CD4-positive, alpha-beta T cell treated with Interleukin-15 for 1 hour (primary cell): ENCODE measurements at regions not wholly inside any gene's neighbourhood (a gene's known extent, or its start where the extent isn't known, plus 50 kb on each side); places are given as distances from the start of the nearest gene placed in this dataset.

Experiments used
- DNase-seq: peaks from one replicate; pipeline ENCODE4 v3.0.0-alpha.2; 2020

DNA sequence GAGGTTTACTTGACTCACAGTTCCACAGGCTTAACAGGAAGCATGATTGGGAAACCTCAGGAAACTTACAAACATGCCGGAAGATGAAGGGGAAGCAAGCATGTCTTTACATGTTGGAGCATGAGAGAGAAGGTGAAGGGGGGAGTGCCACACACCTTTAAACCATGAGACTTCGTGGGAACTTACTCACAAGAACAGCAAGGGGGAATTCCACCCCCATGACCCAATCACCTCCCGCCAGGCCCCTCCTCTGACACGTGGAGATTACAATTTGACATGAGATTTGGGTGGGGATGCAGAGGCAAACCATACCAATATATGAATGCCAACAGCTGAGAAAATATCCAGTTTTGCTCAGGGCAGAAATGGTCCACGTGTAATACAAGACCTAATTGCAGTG lies 518.6 kb downstream of the VRK1 start:
- DNase-seq, result no peak

DNA sequence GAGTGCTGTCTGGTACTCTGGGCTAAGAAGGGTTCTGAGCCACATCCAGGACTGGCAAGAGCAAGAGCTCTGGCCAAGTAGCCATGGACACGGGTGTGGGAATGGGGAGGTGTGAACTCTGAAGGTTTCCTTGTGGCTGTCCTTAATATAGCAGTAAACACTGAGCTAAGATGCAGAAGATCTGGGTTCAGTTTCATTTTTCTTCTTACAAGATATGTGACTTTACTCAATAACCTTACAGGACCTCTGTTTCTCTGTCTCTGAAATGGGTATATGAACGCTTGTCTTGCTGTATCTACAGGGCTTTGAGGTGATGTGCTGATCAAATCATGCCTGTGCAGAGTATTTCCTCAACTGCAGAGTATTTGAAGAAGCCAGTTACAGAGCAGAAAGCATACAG lies 521.2 kb downstream of the VRK1 start:
- no peak for DNase-seq

- DNase-seq, result no peak
Observed at GRCh38 chr14:97319691-97320090, 522.5 kb downstream of the VRK1 start.

GRCh38 chr14:97328743-97329142 lies 531.6 kb downstream of the VRK1 start:
- no peak for DNase-seq

GRCh38 chr14:97329701-97330100 lies 532.5 kb downstream of the VRK1 start:
- no peak for DNase-seq

GRCh38 chr14:97331058-97331457 lies 533.9 kb downstream of the VRK1 start:
- no peak for DNase-seq

DNA sequence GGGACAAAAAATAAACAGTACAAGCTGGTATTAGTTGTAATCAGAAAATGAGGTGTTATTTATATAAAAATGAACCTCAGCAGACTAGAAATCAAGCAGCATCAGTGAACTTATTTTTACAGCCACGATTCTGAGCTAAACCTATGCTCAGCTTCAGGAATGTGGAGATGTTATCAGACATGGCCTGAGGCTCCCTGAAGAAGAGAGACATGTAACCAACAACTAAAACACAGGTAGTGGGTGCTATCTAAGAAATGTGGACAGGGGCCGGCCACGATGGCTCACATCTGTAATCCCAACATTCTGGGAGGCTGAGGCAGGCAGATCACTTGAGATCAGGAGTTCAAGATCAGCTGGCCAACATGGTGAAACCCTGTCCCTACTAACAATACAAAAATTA lies 534.3 kb downstream of the VRK1 start:
- DNase-seq, result no peak

DNA sequence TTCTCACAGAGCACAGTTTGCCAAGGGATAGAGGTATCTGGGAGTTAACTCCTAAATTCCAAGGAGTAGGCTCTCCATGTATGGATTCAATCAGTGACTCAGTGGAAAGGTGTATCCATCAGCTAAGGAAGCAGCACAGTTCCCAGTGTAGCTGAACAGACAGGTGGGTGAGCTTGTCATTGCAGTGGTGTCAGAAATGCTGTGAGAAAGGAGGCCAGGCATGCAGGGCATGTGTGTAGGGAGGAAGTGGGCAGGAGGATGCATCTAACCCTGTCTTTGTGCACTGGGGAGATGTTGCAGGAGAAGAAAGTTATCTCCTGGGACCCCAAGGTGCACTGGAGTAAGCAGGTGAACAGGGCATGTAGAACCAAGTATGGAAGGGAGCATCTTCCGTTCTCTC lies 539.0 kb downstream of the VRK1 start:
- no peak for DNase-seq

DNA sequence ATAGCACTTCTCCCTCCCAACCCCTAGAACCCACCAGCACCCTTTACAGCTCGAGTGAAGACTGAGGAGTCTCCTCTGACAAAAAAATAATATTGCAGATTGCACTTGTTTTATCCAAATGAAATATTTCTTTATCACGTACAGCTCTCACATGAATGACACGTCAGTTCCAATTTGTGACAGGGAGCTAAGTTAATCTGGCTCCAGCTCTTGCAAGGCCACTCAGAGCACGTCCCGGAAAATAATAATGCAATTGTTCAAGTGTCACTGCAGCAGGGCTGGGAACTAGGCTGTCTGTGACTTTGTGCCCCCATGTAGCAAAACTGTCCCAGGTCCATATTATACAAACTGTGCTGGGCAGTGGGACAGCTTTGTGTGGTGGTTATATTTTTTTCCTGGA lies 539.6 kb downstream of the VRK1 start:
- no peak for DNase-seq

- no peak for DNase-seq
Observed at GRCh38 chr14:97337267-97337666, 540.1 kb downstream of the VRK1 start.

DNA sequence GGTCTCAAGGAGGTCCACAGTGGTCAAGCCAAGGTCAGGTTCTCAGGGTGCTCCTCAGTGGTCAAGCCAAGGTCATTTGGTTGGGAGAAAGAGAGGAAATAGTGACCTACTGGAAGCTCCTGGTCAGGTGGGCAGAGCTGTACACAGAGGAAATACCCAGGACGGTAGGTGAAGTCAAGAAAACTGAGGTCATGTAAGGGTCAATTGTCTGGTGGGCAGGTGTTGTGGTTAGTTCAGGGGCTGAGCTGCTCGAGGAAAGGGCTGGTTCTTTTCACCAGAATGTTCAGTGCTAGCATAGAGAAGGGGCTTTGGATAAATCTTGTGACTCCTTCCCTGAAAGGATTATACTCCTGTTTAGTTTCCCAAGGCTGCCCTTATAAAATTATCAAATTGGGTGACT lies 540.5 kb downstream of the VRK1 start:
- DNase-seq, result no peak

- no peak for DNase-seq
Observed at GRCh38 chr14:97344666-97345065, 547.5 kb downstream of the VRK1 start.

DNA sequence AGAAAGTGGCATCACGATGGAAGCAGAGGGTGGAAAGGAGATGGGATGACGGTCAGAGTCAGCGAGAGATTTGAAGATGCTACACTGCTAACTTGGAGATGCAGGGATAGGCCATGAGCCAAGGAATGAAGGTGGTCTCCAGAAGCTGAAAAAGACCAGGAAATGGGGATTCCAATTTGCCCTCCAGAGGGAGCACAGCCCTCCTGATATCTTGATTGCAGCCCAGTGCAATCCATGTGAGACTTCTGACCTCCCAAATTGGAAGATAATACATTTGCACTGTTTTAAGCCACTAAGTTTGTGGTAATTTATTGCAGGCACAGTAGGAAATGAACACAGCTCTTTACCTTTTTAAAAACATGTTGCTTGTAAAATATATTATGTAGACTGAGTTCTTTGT lies 549.5 kb downstream of the VRK1 start:
- DNase-seq, result no peak

GRCh38 chr14:97349463-97349862 lies 552.3 kb downstream of the VRK1 start:
- no peak for DNase-seq

- DNase-seq, result no peak
Observed at GRCh38 chr14:97349946-97350345, 552.8 kb downstream of the VRK1 start.

DNA sequence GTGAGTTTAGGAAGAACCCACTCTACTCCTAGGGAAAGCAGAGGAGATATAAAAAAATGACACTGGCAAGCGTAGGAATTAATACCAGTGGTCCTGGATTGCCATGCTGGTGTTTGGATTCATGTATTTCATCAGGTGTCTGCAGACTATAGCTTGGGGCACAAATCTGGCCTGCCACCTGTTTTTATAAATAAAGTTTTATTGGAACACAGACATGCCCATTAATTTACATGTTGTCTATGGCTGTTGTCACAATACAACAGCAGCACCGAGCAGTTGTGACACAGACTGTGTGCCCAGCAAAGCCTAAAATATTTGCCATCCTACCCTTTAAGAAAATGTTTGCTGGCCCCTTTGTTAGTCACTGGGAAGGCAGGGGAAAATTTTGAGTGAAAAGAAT lies 553.2 kb downstream of the VRK1 start:
- DNase-seq, result no peak

DNA sequence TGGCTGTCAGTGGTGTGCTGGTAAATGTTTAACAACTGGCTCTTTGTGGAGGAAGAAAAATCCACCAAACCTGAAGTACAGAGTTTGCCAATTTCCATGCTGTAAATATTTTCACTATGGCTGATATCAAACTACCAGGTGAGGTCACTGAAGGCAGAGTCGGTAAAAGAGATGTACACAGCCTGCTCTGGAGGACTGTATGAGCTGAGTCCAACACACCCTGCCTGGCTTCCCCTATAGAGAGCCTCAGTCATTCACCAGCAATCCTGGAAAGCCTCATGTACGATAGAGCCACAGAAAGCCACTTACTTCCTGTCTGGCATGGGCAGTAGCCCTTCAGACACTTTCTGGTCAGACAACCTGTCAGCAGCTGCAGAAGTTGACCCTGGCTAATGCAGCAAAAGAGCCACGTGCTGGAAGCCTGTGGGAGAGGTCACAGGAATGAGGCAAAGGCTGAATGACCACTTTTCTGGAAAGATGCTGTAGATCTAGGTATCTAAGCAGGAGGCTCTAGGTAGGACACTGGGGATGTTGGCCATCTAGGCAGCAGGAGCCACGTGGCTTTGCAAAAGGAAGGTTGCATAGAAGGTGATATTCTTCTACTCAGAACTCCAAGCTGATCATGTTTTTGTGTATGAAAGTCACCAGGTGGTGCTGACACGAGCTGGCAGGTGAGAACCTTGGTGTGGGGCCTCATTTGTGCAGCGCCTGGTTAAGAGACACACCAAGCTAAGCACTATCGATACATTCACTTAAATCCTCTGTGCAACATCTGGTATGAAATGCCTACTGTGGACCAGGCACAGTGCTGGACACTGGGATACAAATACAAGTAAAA lies 553.9 kb downstream of the VRK1 start:
- DNase-seq, result no peak

- DNase-seq, result no peak
Observed at GRCh38 chr14:97353102-97353501, 555.9 kb downstream of the VRK1 start.

DNA sequence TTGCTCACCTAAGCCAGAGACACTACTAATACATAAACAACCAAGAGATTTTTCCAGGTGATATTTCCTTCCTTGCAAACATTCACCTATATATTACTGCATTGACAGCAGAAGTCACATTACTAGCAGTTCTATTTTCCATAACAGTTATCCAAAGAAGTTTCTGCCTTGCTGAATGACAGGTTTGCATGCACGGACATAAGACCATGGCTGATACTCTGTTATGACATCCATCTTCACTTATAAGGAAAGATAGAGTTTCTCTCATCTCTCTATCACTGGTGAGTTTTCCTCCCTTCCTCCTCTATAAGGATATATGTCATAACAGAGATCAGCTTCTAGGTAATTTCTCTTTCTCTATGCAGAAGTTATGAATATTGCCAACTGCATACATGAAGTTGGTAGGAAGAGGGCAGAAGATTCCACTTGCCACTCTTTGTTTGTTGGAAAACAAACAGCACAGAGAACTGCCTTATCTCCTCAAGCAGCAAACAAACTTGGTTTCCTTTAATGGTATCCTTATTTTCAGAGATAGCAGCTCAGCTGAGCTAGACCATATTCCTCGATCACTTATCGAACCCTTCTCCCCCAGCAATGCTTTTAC lies 557.0 kb downstream of the VRK1 start:
- DNase-seq, result no peak

DNA sequence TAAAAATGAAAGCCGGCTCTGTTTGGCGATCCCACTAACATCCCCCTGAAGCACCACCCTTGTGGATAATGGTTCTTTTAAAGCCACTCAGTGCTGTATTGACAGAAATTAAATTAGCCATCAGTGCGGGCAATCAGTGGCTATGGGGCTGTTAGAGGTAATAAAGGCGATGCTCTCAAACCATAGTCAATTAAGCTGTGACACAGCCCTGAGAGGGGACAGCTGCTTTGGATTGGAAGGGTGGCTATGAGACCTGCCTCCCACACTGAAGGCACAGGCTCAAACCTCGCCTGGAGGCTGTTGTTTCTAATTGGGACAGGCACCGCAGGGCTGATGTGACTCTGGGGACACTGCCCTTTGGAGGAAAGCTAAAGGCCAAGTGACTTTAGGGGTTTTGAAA lies 562.2 kb downstream of the VRK1 start:
- DNase-seq, result no peak

DNA sequence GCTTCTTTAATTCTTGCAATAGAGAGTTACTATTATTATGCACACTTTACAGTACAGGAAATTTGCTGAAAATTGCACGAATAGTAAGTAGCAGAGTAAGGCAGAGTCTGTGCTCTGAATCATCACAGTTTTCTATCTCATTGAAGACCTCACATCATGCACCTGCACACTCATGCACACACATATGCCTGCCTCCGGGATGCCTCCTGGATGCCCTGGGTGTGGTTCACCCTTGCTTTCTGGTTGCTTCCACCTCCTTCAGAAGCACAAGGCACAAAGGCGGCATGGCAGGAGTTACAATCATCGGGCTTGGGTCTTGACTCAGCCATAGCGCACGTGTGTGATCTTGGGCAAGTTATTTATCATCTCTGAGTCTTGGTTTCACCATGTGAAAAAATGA lies 564.0 kb downstream of the VRK1 start:
- DNase-seq, result no peak

DNA sequence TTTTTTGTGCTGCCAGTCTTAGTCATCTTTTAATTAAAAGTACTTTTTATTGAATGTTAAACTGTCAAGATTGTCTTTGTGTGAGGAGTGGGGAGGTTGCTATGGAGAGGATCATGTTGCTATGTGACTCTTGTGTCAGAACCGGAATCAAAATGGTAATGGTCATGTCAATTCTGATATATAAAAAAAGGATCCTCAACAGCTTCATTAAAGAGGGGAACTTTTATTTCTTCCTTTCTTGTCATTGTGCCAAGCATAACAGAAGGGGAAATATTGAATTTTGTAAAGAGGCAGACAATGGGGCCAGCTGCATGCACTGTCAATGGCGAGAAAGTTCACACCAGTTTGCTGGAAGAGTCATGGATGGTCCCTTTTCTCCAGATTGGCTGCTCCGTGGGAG lies 564.8 kb downstream of the VRK1 start:
- DNase-seq, result no peak

GRCh38 chr14:97366400-97366799 lies 569.2 kb downstream of the VRK1 start:
- no peak for DNase-seq

GRCh38 chr14:97367278-97367677 lies 570.1 kb downstream of the VRK1 start:
- DNase-seq, result no peak

DNA sequence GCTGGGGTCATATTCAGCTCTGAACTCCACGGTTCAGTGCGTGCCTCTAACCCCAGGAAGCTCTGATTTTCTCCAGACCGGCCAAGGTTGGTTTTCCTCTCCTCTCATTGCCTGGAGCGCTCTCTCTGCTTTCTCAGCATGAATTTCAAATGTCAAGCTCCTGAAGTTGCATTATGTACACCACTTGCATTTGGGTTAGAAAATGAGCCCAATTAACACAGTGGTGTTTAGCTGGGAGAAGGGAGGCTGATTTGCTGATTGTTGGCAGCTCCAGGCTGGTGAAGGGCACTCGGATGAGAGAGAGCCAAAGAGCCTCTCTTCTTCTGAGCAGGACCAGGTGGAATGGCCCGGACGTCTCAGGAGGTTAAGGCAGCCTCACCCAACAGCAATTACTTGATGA lies 570.9 kb downstream of the VRK1 start:
- DNase-seq, result no peak
